ENCODE measurements at regions not wholly inside any gene's neighbourhood (a gene's known extent, or its start where the extent isn't known, plus 50 kb on each side); places are given as distances from the start of the nearest gene placed in this dataset.
A peak's percentile ranks its signal among the peaks of the same experiment; 100 is the strongest.

GRCh38 chr3:118412503-118412902 lies 622.1 kb downstream of the IGSF11 start:
- DNase-seq (ENCODE audit: insufficient read length, low spot score) (no peak), FAIRE-seq (no peak)
- TF ChIP-seq, protein P1, sequence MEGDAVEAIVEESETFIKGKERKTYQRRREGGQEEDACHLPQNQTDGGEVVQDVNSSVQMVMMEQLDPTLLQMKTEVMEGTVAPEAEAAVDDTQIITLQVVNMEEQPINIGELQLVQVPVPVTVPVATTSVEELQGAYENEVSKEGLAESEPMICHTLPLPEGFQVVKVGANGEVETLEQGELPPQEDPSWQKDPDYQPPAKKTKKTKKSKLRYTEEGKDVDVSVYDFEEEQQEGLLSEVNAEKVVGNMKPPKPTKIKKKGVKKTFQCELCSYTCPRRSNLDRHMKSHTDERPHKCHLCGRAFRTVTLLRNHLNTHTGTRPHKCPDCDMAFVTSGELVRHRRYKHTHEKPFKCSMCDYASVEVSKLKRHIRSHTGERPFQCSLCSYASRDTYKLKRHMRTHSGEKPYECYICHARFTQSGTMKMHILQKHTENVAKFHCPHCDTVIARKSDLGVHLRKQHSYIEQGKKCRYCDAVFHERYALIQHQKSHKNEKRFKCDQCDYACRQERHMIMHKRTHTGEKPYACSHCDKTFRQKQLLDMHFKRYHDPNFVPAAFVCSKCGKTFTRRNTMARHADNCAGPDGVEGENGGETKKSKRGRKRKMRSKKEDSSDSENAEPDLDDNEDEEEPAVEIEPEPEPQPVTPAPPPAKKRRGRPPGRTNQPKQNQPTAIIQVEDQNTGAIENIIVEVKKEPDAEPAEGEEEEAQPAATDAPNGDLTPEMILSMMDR (IDR thresholded peaks at IDR 0.05; ENCODE audit: insufficient read depth, missing control alignments): no peak

- no peak for FAIRE-seq
- DNase-seq (ENCODE audit: insufficient read length, low spot score): no peak
- TF ChIP-seq, protein P1 (IDR thresholded peaks at IDR 0.05; ENCODE audit: insufficient read depth, missing control alignments): no peak
These were observed 609.3 kb downstream of the IGSF11 start for GRCh38 chr3:118425272-118425837.

DNA sequence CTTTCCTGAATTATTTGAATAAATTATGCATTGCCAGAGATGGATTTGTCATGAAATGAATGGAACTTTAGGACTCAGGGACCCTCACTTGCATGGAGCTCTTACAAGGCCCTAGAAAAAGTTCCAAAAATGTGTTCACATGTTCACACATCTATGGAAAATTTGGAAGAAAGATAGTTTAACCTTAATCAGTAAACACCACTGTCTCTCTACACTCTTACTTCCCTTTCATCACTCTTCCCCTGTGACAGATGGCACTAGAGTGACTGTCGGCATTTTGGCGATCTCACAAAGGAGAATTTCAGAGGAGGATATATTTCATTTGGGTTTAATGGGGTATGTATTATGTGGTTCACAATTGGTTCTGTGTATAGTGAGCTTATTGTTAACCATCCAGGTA lies 600.8 kb downstream of the IGSF11 start:
- FAIRE-seq: no peak
- TF ChIP-seq, protein P1 (IDR thresholded peaks at IDR 0.05; ENCODE audit: insufficient read depth, missing control alignments): no peak
- DNase-seq (ENCODE audit: insufficient read length, low spot score): no peak

- DNase-seq (ENCODE audit: insufficient read length, low spot score) (no peak), FAIRE-seq (peak; percentile 56)
- TF ChIP-seq, protein P1 (IDR thresholded peaks at IDR 0.05; ENCODE audit: insufficient read depth, missing control alignments): no peak
These were observed 598.7 kb downstream of the IGSF11 start for GRCh38 chr3:118435851-118436350.

DNA sequence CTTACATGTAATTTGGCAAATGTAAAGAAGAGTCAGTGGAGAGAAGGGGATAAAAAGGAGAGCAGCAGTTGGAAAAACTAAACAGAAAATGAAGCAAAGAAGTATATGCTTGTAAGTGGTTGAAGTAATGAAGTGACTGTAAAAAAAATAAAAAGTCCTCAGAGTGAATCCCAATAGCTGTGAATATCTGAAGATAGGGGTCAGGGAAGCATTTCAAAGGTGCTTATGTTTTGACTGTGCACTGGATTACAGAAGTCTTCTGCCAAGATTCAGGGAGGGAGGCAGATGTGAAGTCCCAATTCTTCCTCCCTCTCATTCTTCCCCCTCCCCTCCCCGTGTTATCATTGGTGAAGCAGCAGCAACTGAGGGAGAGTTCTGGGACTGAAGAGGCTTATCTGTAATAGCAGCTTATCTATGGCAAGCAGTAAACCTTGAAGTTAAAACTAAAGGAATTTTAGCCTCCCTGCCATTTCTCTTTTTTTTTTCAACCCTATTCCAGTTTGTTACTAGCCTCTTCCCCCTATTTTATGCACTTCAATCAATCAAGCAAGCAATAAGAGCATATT lies 597.9 kb downstream of the IGSF11 start:
- TF ChIP-seq, protein P1 (IDR thresholded peaks at IDR 0.05; ENCODE audit: insufficient read depth, missing control alignments): no peak
- DNase-seq (ENCODE audit: insufficient read length, low spot score): no peak
- FAIRE-seq: no peak

GRCh38 chr3:118445036-118445435 lies 589.6 kb downstream of the IGSF11 start:
- FAIRE-seq: no peak
- TF ChIP-seq, protein P1 (IDR thresholded peaks at IDR 0.05; ENCODE audit: insufficient read depth, missing control alignments): no peak
- no peak for DNase-seq (ENCODE audit: insufficient read length, low spot score)

DNA sequence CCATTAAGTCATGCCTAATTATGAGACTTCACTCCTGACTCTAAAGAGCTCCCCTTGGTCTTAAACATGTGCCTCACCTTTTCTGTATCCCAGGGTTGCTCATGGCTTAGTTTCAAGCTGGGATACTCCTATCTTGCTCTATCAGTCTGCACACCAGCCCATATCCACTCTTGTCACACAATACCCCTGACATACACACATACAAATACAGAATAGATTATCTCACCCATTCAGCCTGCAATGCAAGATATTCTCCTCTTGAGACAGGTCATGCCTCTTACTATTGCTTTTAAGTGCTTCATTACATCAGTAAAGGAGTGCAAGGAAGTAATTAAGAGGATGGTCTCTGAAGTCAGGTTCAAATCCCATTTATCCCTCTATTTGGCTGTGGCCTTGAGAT lies 587.3 kb downstream of the IGSF11 start:
- TF ChIP-seq, protein P1 (IDR thresholded peaks at IDR 0.05; ENCODE audit: insufficient read depth, missing control alignments): no peak
- DNase-seq (ENCODE audit: insufficient read length, low spot score) (no peak), FAIRE-seq (no peak)
